ENCODE measurements at regions not wholly inside any gene's neighbourhood (a gene's known extent, or its start where the extent isn't known, plus 50 kb on each side); places are given as distances from the start of the nearest gene placed in this dataset.
"Not testable (repeated sequence)": the region's sequence is repeated elsewhere in the genome, so short reads cannot be mapped to it uniquely, and the experiment has no call there.

DNA sequence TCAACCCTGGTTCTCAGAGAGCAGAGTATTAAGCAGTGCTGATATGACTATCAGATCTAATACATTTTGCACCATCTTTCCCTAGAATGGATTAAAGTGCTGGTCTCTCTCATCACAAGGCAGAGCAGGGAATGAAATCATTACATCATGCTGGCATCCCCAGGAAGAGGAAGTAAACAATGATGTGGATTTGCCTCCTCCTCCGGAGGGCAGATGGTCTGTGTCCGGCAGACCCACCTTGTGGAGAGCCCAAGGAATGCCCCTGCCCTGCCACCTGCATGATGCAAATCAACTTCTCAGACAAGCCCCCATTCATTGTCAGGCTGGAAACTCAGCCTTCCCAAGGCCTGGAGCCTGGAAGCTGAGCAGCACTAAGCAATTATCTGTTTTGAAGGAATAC, 1149.1 kb downstream of the VRK1 start:
- no peak for DNase-seq (ENCODE audit: low spot score)

DNA sequence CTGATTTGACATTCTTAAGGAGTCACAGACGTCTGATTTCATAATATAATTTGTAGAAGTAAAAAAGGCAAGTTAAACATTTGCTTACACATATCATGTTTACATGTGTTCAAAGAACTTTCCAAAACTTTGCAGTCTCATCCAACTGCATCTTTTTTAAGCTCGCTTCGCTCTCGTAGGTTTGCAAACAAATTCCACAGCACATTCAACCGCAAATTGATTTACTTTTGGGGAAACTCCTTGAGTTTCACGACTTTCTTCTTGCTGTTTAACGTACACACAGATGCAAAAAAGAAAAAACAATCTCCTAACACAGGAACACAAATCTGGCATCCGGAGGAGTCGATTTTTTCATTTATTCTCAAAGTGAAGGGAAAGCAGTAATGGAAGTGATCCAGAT, 1149.5 kb downstream of the VRK1 start:
- no peak for DNase-seq (ENCODE audit: low spot score)

DNA sequence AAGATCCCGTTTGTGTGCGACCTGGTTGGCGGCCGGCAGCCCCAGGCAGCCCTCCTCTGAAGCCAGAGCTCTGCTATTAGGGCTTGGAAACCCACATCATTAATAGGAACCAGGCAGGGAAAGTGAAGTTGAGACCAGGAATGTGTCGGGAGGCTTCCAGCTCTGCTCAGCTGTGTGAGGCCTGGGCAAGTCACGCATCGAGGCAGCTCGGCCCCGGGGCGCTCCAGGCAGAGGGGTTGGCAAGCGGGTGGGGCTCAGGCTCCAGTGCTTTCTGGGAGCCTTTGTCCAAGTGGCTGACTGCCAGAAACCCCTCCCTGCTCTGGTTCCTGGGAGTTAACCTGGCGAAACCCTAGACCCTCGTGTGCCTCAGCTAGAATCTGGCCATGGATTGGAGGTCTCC, 1151.7 kb downstream of the VRK1 start:
- DNase-seq (ENCODE audit: low spot score), result no peak

DNA sequence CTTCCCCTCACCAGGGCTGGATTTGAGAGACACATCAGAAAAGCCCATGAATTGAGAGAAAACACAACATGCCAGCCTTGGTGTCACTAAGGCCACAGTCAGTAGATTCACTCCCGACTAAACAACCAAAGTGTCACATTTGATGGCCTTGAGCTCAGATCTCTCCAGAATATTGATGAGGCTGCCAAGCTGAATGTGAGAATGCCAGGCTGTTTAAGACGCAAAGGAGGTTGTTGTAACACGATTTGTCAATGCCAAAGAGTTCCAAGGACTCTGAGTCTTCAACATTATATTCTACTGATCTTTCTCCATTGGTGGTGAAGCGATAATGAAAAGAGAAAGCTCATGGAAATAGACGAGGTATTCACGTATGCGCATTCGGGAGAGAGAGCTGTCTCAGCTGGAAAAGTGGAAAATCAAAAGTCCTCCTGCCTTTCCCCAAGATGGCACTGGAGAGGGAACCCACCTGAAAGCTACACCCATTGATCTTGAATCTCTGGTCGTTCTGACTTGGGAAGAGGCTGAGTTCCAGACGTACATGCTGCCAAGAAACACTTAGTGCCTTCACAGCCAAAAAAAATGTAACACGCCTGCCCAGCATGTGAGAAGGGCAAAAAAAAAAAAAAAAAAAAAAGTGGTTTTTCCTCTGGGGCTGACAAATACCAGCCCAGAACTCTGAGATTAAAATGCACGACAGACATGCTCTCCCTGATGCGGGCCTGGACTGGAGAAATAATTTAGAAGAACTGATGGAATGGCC, 1159.6 kb downstream of the VRK1 start:
- no peak for DNase-seq (ENCODE audit: low spot score)

DNA sequence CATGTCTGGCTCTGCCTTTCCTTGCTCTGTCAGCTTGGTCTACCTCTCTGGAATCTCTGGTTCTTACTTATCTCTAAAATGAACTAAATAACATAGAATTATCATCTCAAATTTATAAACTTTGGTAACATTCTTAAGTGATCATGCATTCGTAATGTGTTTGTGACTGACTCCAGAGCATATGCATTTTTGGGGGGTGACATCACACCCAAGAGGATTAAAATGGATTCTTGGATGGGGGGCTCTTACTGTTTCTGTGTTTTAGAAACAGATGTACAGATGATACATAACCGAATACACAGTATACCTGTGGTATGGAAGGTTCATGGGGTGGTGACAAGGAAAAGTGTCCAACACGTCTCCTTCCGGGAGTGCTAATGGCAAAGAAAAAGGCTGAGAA, 1162.1 kb downstream of the VRK1 start:
- DNase-seq (ENCODE audit: low spot score), result no peak

DNA sequence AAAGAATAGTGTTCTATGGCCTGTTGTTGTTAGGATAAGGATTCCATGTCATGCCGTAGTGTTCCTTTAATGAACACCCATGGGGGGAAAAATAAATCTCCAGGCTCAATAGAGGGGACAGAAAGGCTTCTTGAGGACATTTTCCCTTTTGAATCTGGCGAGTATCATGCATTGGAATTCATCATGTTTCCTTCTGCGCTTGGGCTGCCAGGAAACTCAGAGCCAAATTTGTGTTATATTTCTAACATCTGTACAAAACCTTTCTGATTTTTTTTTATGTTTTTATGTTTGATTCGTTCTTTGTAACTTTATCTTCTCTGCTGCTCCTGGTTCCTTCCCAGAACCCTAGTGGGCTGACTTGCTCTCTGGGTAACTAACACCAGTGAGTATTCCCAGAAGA, 1163.3 kb downstream of the VRK1 start:
- no peak for DNase-seq (ENCODE audit: low spot score)

DNA sequence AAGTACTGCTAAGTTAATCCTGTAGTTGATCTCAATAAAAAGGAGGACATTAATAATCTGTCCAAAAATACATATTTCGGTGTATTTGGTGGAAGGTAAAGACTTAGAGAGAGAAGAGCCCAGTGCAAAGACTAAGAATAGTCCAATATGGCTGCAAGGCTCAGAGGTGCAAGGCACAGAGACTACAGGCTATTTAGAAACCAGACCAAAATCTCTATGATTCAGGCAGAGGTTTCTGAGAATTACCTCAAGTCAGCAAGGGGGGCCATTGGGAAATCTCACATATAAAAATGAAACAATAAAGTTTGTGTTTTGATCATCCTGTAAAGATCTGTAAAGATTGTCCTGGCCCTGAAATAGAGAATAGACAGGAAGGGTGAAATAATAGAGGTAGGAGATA, 1173.0 kb downstream of the VRK1 start:
- no peak for DNase-seq (ENCODE audit: low spot score)

DNA sequence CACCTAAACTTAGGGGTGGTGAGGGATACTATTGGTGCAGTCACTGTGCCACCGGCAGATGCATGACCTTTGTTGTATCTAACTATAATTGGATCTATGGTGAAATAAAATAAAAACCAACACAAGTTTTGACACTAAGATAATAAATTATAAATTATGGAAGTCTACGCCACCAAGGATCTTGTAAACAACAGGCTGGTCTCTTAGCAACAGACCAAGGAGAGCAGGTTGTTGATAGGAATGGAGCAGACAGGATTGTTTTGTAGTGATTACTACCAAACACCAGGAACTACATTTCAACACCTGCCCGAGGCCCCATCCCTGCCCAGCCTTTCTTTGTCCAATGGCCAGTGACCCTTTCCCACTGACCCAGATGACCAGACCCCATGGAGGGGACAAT, 1178.0 kb downstream of the VRK1 start:
- DNase-seq (ENCODE audit: low spot score), result no peak

DNA sequence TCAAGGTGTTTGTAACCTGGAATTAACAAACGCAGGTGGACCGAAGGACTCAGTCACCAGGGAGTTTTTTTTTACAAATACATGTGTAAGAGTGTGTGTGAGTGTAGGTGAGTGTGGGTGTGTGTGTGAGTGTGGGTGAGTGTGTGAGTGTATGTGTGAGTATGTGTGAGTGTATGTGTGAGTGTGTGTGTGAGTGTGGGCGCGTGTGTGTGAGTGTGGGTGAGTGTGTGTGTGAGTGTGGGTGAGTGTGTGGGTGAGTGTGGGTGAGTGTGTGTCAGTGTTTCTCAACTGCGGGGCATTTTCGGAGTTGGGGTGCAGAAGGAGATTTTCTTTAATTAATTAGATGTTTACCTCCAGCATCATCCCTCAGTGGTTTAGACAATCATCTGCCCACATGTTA, 1178.8 kb downstream of the VRK1 start:
- DNase-seq (ENCODE audit: low spot score), result no peak

DNA sequence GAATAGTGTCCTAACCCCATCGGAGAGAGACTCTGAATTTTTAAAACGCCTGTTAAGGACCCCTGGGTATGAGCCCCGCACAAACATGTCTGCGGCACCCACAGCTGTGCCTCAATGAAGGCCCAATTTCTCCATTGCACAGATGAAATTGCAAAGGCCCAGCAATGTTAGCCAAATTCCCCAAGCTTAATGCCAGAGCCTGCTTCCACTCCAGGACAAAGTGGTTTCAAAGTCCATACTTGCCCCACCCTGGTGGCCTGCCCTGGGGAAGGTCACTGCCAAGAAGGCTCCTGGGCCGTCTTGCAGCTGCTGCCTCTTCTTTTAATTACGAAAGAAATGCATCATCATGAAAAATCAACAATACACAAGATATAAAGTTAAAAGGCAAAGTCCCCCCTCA, 1179.7 kb downstream of the VRK1 start:
- DNase-seq (ENCODE audit: low spot score), result no peak

DNA sequence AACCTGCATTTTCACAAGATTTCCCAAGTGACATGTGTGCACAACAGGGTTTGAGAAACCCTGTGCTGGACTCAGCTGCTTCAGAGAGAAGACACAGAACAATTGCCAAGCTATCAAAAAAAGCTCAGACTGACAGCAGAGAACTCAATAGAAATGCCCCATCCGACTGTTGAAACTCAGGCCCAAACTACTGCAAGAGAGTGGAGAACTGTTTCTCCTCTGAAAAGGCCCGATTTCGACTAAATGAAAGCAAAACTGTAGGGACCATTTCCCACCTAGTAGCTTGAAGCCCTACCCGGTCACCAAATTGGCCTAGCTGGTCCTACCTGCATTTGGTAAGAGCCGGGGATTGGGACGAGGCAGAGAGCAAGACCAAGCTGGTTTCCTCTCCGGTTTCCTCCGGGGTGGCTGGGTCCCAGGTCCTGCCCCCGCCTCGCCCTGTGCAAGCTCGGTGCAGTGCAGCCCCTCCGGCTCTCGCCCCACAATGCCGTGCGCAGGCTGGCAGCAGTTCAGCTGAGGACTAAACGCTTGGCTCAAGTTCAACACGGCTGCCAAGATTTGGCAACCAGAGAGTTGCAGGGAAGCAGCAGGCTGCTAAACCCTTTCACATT, 1180.6 kb downstream of the VRK1 start:
- peak; percentile 79 for DNase-seq (ENCODE audit: low spot score)

DNA sequence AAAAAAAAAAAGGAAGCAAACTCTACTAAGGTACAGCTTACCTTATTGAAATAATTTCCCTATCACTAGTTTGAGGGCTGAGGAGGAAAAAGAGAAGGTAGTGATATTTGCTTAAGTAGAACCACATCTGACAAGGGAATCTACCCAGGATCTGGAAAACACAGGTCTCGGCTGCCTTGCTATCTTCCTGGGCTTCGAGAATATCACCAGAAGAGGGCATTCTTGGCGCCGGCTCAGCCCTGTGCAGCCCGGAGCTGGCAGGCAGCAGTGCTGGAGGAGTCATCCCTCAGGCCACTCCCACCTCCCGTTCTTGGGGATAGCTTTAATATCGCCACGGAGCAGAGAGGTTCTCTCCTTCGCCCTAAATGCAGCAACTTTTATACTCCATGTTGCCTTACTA, 1181.2 kb downstream of the VRK1 start:
- DNase-seq (ENCODE audit: low spot score), result peak; percentile 86

DNA sequence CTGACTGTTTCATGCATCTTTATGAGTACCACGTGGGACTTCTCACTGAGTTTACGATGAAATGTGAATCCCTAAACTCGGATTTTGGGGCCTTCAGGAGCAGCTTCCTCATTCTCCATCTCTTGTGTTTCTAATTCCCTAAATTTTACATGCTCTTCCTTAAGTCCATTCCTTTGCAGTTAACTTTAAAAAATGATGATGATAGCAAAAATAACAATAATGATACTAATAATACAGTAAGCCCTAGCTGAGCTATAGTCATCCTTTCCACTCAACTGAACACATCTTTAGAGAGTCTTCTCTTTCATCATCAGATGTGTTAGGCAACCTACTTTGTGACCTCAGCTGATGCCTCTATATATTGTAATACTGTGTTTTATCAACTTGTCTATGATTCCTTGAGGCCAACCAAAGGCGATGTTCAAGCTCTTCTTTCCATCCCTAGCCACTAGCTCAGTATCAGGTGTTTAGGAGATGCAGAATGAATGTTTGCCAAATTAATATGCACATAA, 1196.4 kb downstream of the VRK1 start:
- DNase-seq (ENCODE audit: low spot score), result no peak

DNA sequence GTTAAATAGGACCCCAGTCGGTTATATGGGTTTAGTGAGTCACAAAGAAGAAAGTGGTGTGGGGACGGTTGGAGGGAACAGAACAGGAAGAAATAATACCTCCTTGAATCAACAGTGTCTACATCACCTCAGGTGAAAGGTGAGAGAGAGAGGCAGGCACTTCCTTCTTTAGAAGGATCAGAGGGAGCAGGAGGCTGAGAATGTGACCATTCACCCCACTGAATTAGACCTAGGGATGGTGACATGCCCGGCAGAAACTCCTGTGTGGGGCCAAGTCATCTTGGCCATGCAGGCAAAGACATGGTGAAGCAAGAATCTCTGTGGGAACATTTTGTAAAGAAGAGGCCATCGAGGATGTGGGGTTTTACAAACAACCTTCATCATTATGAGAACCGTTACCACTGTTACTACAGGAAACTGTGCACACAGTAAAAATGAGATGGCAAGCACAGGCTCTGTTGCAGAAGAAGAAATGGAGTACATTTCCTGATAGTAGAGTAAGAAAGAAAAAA, 1196.9 kb downstream of the VRK1 start:
- no peak for DNase-seq (ENCODE audit: low spot score)

DNA sequence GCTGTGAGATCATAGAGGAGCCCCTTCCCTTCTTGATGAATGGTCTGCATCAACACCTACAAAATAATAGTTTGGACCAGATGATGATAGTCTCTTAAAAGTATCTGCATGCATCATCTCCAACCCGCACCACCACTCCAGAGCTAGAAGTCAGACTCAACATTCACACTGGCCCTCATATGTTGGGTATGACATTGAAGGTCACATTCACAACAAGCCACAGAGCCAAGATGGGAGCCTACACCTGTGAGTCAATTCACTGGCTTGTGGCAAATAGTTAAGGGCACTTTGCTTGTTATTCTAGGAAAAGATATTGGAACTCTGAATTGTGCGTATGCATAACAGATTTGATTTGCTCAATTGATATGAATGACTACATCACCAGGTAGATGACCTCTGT, 1197.9 kb downstream of the VRK1 start:
- DNase-seq (ENCODE audit: low spot score), result no peak

DNA sequence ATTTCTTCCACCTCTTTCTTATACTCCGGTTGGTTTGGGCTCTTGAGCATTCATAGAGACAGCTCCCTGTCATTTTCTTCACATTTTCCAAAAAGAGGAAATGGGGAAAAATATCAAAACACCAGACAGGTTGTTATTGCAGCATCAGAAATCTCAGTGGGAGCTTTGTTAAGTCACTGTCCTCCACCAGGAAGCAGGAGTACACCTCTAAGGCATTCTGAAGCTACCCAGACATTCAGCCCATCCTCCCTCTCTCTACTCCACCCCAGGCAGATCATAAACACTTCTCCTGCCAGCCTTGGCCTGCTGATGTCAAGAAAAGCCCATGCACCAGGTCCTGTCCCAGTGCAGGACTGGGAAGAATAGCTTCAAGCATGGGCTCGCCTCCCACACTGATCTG, 1198.3 kb downstream of the VRK1 start:
- DNase-seq (ENCODE audit: low spot score), result no peak

DNA sequence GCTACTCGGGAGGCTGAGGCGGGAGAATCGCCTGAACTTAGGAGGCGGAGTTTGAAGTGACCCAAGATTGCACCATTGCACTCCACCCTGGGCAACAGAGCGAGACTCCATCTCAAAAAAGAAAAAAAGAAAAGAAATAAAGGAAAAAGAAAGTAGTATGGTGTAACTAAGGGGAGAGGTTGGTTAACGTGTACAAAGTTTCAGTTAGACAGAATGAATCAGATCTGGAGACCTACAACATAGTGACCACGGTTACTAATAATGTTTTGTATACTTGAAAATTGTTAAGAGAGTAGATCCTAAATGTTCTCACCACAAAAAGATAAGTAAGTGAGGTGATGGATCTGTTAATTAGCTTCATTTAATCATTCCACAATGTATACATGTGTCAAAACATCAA, 1208.8 kb downstream of the VRK1 start:
- no peak for DNase-seq (ENCODE audit: low spot score)

DNA sequence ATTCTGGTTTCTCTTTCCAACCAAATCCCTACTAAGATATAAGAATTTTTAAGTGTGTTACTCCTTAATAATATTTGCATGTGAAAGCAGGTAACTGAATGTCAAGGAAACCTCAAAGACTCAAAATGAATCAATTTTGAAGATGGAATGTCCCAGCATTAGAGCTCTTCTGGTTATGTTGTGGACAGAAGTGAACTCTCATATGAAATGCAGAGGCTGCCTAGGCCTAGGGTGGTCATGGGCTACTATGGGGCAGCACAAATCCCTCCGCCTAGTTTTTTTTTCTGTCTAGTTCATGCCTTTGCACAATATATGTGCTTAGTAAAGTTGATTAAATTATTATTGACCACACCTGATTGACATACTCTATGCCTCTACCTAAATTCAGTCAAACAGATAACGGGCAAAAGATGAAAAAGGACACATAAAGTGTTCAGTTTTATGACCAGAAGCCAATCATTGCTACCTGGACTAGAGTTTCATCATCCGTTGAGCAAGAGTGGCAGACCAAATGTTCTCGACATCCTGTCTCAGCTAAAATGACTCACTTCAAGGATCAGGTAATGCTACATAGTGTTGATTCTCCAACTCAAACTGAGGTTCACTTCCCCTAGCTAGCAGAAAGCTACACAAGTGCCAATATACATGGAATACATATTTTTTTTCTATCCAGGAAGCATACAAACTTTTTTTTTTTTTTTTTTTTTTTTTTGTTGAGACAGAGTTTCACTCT, 1211.4 kb downstream of the VRK1 start:
- no peak for DNase-seq (ENCODE audit: low spot score)

DNA sequence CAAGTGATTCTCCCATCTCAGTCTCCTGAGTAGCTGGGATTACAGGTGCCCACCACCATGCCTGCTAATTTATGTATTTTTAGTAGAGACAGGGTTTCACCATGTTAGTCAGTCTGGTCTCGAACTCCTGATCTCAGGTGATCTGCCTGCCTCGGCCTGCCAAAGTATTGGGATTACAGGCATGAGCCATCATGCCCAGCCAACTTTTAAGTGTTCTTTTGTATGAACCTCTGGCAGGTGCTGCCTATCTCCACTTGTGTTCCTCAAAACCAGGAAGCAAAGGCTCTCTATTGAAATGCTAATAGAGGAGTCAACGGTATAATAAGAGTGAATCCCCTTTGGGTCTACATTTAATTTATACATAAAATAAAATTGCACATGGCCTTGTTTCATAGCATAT, 1212.0 kb downstream of the VRK1 start:
- DNase-seq (ENCODE audit: low spot score), result not testable (repeated sequence)

DNA sequence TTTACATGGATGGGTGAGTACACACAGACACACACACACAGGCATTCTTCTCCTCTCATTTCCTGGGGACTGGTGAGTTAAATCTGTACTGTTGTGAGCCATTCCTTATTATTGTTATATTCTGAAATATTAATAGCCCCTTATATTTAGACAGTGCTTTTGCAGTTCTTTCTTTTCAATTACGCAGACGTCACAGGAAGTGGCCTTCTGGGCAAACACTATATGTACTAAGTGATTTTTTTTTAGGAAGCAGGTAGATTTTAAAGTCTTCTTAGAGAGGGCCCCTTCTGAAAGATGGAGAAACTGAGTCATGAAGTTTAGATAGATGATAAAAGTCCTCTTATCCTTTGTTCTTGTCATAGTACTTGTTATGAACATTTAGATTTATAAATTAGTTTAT, 1213.6 kb downstream of the VRK1 start:
- DNase-seq (ENCODE audit: low spot score), result no peak

DNA sequence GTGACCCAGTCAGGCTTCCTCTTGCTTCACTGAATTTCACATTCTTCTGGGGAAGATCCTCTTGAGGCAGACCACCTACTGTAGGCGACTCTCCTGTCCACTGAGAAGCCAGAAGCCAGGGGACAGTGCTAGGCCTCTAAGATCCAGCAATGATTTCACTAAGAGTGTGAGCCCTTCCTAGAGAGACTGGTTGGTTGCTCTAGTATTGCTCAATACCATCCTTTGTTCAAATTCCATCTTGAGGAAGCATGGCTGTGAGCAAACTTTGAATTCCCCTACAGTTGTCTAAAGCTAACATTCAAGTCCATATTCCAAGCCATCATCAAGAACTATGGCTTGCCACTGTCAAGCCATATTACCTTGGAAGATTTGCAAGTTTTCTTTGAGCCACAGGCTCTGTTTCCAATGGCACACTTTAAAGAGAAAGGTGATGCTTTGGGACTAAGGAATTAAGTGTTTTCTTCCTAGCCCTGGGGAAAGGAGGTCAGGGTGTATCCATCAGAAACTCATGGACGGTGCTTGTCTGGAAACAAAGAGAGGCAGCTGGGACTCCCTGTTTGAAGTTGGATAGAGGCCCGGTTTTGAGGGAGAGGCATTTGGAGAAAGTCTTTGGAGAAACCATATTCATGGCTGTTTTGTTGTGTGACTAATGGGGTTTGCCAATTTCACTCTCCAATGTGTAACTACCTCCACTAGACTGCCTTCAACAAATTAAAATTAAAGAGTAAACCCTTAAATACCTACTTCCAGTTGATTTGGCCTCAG, 1217.9 kb downstream of the VRK1 start:
- DNase-seq (ENCODE audit: low spot score), result no peak

DNA sequence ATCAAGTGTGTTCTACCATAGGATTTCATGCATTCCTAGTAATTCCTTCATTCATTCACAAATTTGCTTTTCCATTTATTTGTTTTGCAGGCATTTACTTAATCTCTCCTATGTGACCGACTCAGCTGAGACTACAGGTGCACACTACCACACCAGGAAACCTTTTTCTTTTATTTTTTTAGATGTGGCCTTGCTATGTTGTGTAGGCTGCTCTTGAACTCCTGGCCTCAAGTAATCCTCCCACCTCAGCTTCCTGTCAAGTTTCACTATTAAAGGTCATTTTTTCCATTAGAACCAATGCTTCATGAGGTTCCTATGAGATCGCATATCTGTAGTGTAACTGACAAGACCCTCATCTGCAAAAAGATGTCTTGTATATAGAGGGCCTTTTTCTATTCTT, 1218.7 kb downstream of the VRK1 start:
- DNase-seq (ENCODE audit: low spot score), result no peak
